ENCODE measurements at regions not wholly inside any gene's neighbourhood (a gene's known extent, or its start where the extent isn't known, plus 50 kb on each side); places are given as distances from the start of the nearest gene placed in this dataset.

GRCh38 chr3:18751514-18751913, 326.4 kb upstream of the SATB1 start:
- TF ChIP-seq CTCF (conservative IDR thresholded peaks at IDR 0.05; ENCODE audit: low read depth, low read length) (no peak), ELK1 (IDR thresholded peaks at IDR 0.05; ENCODE audit: borderline replicate concordance, low read depth, low read length) (no peak), FOS (IDR thresholded peaks at IDR 0.05; ENCODE audit: low read depth, low read length) (no peak), RAD21 (IDR thresholded peaks at IDR 0.05; ENCODE audit: low read length) (no peak), POLR2A (IDR thresholded peaks at IDR 0.05; ENCODE audit: low read depth, low read length) (no peak)
